ENCODE measurements at regions not wholly inside any gene's neighbourhood (a gene's known extent, or its start where the extent isn't known, plus 50 kb on each side); places are given as distances from the start of the nearest gene placed in this dataset.

DNA sequence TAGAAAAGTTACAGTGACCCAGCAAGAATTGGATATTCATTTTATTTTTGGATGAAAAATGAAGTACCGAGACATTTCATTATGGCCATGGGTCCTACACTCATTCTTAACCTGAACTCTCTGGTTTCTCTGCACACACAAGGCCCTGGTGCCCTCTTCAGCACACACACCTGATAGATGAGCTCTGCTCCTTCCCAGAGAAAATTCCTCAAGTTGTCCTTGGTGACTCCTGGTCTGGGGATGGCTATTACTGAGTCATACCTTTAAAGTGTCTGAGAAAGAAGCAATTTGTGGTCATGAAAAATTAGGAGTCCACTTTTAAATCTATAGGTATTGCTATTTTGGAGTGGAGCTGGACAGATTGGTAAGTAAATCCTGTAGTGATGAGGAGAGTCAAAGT is 311.5 kb downstream of the CDH2 start:
- ChIA-PET CTCF (interaction anchor here (0.9 kb wide), 1 partner anchor 23 kb away, joined by 5 read pairs; no protein-coding TSS in a partner anchor), POLR2A (ENCODE audit: unreplicated experiment) (no interaction called here)
- DNase-seq (no peak), ATAC-seq (ENCODE audit: low read depth) (no peak)
- in situ Hi-C loops (cut with MboI; ENCODE audit: low sequenced_read_pairs) (no loop called here), intact Hi-C loops (cut with micrococcal nuclease) (no loop called here), dilution Hi-C loops (cut with HindIII; ENCODE audit: low sequenced_read_pairs, unreplicated experiment) (no loop called here)
- Histone ChIP-seq H4K8ac (ENCODE audit: low read depth in 2 of 2, low read length in 2 of 2) (no peak overlapping the region), H2BK120ac (ENCODE audit: low read depth, low read length) (no peak overlapping the region), H3K56ac (ENCODE audit: extremely low read depth, insufficient read depth, low read length) (no peak overlapping the region), H3K36me3 (ENCODE audit: control insufficient read depth, insufficient read depth, low read length) (no peaks in the 10 kb centered on the region), H3K9me3 (ENCODE audit: control insufficient read depth, insufficient read depth, low read length) (no peaks in the 10 kb centered on the region), H2BK5ac (ENCODE audit: low read depth, low read length, poor library complexity, severe bottlenecking) (no peak overlapping the region), H2BK20ac (ENCODE audit: low read depth, low read length) (no peak overlapping the region), H3K18ac (ENCODE audit: low read depth, low read length) (no peak overlapping the region), H4K20me1 (ENCODE audit: insufficient read depth, low read length) (no peaks in the 10 kb centered on the region), H2AK9ac (replicated peaks; ENCODE audit: low read depth, low read length, poor library complexity) (no peak overlapping the region), H3K23ac (ENCODE audit: low read depth, low read length) (no peak overlapping the region), H3K4me2 (ENCODE audit: low read depth, low read length) (no peak overlapping the region), H4K91ac (ENCODE audit: insufficient read depth, low read depth, low read length) (no peak overlapping the region), H2AFZ (replicated peaks; ENCODE audit: low read length, poor library complexity) (no peak overlapping the region), H3K4me3 (ENCODE audit: insufficient read depth, low read depth, low read length) (no peak overlapping the region), H3K9ac (ENCODE audit: low read depth, low read length) (no peak overlapping the region), H3K79me1 (ENCODE audit: low read depth in 1 of 2, low read length in 2 of 2) (no peaks in the 10 kb centered on the region), H4K5ac (ENCODE audit: low read depth, low read length) (no peak overlapping the region), H3K4ac (ENCODE audit: low read depth, low read length) (no peak overlapping the region), H3K27me3 (ENCODE audit: control insufficient read depth, insufficient read depth, low read length) (no peaks in the 10 kb centered on the region), H3K27ac (ENCODE audit: insufficient read depth, low read length) (no peak overlapping the region), H3K14ac (replicated peaks; ENCODE audit: low read depth, low read length) (no peak overlapping the region), H3K4me1 (ENCODE audit: control insufficient read depth, insufficient read depth, low read length) (no peaks in the 10 kb centered on the region), H2AK5ac (ENCODE audit: low read depth, low read length) (no peak overlapping the region), H2BK15ac (ENCODE audit: low read depth, low read length) (no peak overlapping the region), H3K9me1 (ENCODE audit: insufficient read depth, low read length) (no peaks in the 10 kb centered on the region)
- TF ChIP-seq CHD1 (IDR thresholded peaks at IDR 0.05; ENCODE audit: low read depth, low read length) = no peak
- WGBS, 2 experiments (ENCODE audit: extremely low coverage in 2 of 2, insufficient read length in 1 of 2) = no CpG with 5 or more reads among the region's 1 CpG
- BruUV-seq (replicated peaks) = no TSS peak
